HG03039 (cell line): ENCODE measurements at regions not wholly inside any gene's neighbourhood (a gene's known extent, or its start where the extent isn't known, plus 50 kb on each side); places are given as distances from the start of the nearest gene placed in this dataset.
"Not testable (repeated sequence)": the region's sequence is repeated elsewhere in the genome, so short reads cannot be mapped to it uniquely, and the experiment has no call there.

ENCODE experiments used
- ATAC-seq: cut with Tn5 transposase; IDR thresholded peaks from one replicate; pipeline ENCODE4 v1.9.1; 2021; ENCODE audit warnings: mild to moderate bottlenecking, moderate library complexity; ENCODE audit not compliant: unreplicated experiment

DNA sequence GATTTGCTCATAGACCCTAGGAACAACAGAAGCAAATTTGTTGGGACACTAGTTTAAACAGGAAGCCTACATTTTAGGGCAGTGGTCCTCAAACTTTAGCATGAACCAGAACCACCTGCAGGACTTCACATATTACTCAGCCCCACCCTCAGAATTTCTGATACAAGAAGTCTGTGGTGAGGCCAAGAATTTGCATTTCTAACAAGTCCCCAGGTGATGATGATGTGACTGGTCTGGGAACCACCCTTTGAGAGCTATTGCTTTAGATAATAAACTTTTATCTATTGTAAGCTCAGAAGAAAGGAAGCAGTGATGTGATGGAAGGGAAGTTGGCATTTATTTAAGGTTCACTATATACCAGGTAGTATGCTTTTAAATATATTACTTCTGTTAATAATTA lies 194.0 kb downstream of the FAM181B start:
- ATAC-seq: no peak

DNA sequence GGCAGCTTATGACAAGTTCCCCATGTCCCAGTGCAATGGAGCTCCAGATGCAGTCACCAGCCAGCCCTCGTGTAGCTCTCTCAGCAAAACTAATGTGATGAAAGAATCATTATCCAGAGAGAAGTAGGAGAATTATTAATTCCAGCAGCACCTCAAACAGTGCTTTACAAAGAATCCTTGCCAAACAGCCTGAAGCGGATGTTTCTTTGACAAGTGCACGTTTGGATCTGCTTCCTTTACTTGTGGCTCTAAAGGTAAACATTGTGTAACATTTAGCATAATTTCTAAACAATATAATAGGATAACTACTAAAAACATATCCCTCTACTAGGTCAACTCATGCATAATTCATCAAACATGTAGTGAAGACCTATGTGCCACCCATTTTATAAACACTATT lies 197.0 kb downstream of the FAM181B start:
- ATAC-seq: no peak

DNA sequence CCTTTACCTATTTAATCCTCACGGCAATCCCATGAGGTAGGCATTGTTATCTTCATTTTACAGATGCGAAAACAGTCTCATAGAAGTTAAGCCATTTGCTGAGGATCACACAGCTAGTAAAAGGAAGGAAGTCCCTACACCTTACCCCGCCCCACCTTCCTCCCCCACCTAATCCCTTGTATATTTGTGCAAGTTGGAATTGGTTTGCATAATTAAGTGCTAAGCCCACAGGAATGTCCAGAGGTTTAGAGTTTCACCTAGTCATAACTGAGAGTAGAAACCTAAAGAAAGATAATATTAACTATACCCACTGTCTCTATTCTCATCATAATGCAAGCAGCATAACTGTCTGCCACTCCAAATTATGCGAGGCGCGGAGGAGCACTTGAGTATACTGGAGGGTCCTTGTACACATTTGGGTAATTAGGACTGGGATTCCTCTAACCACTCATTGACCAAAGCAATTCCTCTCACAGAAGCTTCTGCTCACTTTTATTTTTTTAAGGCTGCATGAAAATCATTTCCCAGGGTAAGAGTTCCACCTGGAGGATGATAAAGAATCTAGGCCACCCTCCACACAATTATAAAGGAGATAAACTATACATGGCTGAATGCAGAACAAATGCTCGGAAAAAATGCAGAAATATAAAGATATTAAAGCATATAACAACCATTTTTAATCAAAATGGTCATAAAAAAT lies 199.9 kb downstream of the FAM181B start:
- ATAC-seq: no peak

DNA sequence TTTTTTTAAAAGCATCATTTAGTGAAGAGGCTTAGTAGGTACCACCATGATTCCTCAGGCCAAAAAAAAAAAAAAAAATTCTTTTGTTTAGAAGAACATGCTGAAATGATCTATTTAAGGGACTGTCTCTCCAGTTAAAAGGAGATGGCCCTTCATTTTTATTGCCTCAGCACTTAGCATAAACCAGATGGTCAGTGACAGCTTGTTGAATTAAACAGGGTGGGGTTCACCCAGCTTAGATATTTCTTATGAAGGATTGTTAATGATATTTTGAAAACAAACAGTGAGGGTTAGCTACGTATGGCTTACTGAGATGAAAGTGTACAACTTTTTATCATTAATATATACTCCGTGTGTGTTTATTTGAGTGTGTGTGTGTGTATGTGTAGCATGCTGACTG lies 203.7 kb downstream of the FAM181B start:
- ATAC-seq: no peak

DNA sequence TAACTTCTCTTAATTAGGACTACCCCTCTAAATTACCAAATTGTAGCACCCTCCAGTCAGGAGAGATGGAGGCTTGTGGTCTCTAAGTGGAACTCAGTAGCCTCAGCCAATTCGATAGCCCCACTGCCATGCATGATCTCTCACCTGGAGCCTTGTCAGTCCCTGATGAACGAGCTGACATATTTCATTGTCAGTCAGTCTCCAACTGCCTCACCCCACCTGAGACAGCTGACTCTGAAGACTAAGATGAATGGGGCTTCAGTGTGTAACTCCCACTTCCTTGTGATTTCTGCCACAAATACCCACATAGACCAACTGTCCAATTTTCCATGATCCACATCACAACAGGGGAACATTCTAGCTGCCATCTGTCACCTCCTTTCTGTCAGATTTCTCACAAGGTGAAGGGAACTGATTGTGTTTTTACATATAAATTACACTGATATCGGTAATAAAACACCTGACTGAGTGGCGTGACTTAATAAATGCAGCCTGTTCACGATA lies 206.5 kb downstream of the FAM181B start:
- ATAC-seq: no peak

DNA sequence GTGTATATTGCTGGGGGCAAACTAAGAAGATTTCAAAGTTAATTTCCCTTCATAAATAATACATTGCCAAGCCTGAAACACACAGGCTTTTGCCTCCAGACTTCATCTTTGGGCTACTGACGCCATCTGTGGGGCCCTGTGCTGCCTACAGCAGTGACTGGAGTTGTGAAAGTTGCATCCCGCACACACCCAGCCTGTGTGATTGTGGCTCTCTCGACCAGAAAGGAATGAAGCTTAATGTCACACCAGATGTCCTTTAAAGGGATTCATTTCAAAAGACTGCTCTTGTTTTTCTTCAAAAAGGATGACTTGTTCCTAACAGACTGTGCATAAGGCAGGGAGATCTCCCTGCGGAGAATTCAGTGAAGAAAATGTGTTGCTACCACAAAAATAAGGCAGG lies 210.5 kb downstream of the FAM181B start:
- ATAC-seq: no peak

DNA sequence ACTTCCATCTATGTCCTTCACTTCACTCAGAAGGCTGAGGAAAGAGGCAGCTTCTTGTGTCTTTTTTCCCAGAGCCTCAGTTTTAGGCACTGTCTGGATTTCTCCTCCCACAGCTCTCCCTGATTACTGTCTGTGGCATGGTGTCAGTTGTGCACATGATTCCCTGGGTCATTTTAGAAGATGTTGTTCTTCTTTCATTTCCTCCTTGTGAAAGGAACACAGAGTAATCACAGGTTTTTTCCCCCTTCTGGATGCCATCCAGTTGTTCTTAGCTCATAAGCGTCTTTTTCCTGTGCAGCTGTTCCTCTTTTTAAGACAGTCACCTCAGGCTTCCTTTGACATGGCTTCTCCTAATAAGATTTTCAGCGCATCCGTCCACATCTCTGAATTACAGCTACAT lies 212.2 kb downstream of the FAM181B start:
- ATAC-seq: no peak

DNA sequence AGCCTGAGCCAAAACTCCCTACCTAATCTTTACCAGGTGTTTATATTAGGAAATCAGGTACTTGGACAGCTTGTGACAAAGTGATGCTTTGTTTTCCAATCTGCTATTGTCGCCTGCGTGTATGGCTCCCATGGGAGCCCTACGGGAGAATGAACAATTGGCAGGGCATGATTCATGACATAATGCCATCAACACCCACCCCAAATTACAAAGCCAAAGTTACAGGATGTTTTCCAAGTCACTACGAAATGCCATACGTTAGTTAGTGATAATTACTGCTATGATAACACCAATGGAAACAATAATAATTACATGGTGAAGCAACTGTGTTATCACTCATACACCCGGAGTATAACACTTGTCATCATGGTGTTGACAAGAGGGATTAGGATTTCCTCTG lies 226.4 kb downstream of the FAM181B start:
- no peak for ATAC-seq

DNA sequence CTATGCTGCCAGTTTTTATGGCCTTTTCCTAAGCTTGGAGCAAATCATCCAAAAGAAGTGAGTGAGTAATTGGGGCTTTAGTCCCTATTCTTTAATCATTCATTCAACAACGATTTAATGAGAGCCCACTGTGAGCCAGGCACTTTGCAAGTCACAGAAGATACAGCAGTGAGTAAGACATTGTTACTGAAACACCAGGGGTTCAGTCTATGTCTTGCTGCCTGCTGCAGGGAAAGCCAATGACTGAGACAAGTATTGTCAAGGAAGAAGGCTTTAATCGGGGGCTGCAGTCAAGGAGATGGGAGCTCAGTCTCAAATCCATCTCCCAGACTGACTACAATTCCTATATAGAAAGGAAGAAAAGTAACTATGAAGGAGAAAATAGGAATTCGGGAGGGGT lies 228.3 kb downstream of the FAM181B start:
- no peak for ATAC-seq

DNA sequence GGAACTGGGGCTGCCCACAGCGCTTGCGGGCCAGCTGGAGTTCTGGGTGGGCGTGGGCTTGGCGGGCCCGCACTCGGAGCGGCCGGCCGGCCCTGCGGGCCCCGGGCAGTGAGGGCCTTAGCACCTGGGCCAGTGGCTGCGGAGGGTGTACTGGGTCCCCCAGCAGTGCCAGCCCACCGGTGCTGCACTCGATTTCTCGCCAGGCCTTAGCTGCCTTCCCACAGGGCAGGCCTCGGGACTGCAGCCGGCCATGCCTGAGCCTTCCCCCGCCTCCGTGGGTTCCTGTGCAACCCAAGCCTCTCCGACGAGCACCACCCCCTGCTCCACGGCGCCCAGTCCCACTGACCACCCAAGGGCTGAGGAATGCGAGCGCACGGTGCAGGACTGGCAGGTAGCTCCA lies 232.5 kb downstream of the FAM181B start:
- not testable (repeated sequence) for ATAC-seq

DNA sequence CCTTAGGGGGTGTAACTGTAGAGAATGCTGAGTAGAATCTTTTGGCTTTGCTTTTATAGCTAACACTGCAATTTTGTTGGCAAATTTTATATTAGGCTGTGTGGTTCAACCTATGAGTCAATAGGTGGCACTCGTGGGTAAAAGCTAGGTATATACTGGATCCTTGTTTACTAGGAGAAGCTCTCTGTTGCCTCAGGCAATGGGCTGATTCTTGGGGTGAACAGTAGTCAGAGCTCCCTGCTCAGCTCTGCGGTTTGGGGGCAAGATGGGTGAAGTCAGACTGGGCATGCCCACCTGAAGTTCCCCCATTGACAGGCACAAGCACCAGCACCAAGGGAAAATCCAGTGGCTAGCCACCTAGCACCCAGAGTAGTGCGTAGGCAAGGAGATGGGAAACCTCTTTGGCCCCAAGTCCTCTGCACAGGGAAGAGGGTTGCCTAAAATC lies 238.7 kb downstream of the FAM181B start:
- peak; percentile 68 for ATAC-seq

DNA sequence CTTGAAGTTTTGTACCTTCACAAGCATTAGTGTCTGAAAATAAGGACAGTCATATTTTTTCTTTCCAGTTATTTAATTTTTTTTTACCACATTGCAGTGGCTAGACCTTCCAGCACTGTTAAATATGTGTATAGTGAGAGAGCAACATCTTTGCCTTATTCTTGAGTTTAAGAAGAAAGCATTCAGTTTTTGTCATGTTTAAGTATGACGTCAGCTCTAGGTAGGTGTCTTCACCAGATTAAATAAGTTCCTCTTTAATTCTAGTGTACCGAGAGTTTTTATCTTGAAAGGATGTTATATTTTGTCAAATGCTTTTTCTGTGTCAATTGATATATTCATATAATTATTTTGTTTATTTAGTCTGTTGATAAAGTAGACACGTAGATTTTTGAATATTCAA lies 258.8 kb downstream of the FAM181B start:
- ATAC-seq: no peak

DNA sequence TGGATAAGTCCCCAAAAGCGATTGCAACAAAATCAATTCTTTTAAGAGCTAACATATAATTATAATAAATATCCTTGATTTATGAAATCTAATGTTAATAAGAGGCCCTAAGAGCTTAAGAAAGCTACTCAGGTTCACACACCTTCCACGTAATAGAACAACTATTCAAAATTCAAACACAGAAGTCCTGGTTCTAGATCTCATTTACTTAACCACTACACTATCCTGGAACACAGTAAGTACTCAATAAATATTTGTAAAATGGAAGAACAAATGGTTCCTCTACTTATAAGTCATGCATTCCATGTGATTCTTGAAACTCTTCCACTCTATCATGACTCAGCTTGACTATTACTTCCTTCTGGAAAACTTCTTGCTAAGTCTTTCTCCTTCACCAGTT lies 268.2 kb downstream of the FAM181B start:
- ATAC-seq: no peak

DNA sequence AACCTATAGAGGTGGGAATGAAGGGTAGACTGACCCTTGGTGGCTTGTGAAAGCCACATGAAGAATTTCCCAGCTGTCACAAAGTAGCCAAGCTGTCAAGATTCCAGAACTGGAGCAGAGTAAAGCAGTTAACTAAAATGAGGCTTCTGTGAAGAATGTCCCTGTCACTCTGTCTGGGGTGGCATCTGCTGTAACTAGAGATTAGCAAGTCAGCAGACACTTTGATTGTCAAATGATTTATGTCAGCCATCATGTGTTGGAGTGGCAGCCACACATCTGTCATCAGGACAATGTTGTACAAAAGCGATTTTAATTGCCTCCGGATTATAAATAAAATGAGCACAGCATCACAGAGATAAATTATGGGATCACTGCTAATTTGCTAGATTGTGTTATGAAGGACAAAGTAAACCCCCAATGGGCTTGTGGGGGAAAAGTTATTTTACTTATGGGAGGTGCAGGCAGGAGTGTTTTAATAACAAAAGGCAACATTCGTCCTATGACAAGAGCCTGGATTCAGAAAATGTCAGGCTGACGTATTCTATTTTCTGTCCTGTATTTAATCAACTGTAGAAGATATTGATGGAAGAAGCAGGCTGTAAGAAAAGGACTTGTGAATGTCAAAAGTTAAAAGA lies 270.9 kb downstream of the FAM181B start:
- ATAC-seq: no peak

DNA sequence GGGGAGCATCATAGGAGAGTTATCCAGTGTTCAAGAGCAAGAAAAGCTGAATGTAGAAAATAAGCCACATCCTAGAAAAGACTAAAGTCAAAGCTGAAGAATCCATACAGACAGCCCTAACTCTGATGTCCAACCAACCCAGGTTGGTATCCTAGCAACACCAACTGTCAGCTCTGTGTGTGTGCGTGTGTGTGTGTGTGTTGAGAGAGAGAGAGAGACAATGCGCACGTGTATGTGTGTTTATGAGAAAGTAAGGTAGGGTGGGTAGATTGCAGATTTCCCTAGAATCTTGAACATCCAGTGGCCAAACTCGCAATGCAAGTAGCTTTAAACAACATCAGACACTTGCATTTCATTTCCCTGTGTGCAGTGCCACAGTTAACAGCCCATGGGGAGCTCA lies 274.9 kb downstream of the FAM181B start:
- ATAC-seq: no peak

DNA sequence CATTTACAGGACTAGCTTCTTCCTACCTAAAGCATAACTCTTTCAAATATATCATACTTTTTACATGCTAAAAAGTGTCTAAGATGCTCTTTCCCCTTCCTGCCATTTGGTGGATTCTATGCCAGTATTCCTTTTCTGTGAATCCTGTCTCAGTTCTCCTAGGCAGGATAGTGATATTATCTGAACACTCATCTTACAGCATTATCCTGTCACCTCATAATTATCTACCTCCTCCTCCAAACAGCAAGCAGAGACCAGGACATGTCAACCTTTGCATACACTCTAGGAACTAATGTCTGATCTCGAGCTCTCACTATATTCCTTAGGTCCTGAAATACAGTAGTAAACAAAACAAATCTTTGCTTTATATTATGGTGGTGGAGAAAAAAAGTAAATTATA lies 275.5 kb downstream of the FAM181B start:
- ATAC-seq: no peak

DNA sequence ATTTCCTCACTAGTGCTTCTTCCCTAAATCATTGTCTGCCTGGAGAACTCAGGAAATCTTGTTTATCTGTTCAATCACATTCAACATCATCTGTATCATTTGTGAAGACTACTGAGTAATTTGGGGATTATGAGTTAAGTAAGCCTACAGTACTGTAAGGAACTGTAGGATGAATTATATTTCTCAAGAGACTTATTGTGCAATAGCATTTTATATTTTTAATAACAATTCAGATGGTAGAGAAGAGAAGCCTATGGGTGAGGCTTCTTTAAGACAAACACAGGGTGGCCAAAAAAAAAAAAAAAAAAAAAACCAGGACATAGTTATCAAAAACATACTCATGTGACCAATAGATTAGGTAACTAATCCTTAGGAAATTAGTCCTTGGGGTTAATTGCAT lies 282.7 kb downstream of the FAM181B start:
- ATAC-seq: no peak

DNA sequence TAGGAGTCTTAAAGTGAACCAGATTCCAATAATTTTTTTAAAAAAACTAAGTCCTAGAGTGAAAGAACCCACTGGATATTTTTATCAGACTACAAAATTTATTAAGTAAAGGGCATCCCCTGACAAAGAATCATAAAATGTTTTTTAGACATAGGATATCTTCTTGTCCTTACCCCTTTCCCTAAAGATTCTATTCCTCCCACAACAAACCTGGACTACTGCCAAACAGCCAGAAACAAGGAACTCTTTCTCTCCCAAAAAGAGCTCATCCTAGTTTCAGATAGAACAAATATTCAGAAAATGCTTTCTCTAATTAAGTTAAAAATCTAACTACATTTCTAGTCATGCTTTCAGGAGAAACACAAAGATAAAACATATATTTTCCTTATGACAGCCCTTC lies 327.1 kb downstream of the FAM181B start:
- ATAC-seq: no peak

DNA sequence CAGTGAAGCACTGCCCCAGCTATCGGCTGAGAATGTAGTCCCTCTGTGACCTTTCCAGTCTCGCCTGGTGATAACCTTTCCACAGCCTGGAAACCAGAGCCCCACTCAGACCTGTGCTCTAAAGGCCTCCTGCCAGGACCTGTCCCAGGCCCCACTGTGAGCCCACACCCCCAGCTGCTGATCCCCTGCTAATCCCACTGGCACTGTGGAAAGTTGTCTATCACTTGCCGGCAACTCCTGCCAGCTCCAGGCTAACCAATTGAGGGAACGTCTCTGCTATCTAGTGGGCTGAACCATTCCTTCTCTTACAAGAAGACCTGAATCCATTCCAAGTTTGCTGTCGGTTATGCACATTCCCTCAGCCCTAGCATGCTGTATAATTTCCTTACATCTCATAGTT lies 328.2 kb downstream of the FAM181B start:
- ATAC-seq: no peak

DNA sequence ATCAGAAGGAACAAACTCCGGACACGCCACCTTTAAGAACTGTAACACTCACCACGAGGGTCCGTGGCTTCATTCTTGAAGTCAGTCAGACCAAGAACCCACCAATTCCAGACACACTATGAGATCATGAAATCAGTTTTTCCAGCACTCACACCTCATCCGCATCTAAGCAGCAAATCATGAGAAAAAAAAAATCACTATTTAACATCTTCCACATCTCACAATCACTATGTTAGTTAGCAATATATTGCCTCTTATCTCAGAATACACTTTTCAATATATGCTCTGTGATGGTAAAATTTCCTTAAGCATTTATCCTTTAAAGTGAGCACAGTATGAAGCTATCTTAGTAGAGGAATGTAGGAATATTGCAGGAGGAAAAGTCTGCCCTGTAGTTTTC lies 328.7 kb downstream of the FAM181B start:
- ATAC-seq: no peak

DNA sequence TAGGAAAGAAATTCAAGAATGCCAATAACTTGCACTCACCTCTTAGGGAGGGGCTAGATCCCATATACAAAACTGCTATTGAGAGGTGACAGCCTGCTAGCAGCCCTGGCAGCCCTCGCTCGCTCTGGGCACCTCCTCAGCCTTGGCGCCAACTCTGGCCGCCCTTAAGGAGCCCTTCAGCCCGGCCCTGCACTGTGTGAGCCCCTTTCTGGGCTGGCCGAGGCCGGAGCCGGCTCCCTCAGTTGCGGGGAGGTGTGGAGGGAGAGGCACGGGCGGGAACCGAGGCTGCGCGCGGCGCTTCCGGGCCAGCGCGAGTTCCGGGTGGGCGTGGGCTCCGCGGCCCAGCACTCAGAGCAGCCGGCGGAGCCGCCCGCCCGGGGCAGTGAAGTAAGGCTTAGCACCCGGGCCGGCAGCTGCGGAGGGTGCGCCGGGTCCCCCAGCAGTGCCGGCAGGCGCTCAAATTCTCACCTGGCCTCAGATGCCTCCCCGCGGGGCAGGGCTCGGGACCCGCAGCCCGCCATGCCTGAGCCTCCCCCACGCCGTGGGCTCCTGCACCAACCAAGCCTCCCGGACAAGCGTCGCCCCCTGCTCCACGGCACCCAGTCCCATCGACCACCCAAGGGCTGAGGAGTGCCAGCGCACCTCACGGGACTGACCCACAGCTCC lies 329.9 kb downstream of the FAM181B start:
- ATAC-seq: no peak

DNA sequence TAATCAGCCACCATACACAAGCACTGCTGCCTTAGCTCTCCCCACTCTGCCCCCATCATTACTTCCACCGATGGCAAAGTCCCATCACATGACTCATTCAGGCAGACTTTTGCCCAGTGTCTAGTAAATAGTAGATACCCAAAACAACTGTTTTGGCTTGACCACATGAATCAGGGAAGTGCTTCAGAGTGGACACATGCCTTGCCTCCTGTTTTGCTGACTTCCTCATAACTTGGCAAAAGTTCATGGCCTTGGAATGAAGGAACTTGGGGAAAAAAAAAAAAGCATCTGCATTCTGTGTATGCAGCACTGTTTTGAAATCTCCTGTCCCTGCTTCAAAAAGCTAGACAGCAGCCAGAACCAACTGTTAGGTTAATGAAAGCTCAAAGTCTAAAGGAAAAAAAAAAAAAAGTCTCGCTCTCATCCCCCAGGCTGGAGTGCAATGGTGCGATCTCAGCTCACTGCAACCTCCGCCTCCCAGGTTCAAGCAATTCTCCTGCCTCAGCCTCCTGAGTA lies 335.3 kb downstream of the FAM181B start:
- no peak for ATAC-seq
